ENCODE measurements at regions not wholly inside any gene's neighbourhood (a gene's known extent, or its start where the extent isn't known, plus 50 kb on each side); places are given as distances from the start of the nearest gene placed in this dataset.
A peak's percentile ranks its signal among the peaks of the same experiment; 100 is the strongest.

- no peak overlapping the region for H3K4me3 Mint-ChIP-seq
- Histone ChIP-seq H3K27ac (ENCODE audit: insufficient read length, low read depth, low read length) (no peak overlapping the region), H3K9ac (ENCODE audit: extremely low read depth, insufficient read length, low read length) (no peak overlapping the region), H4K8ac (replicated peaks; ENCODE audit: insufficient read length, low read depth, low read length) (no peak overlapping the region), H2AK5ac (ENCODE audit: insufficient read length, low read length) (no peak overlapping the region), H3K14ac (ENCODE audit: insufficient read depth, low read length) (no peak overlapping the region), H3K79me2 (ENCODE audit: insufficient read depth, low read length) (no peaks in the 10 kb centered on the region), H2BK15ac (ENCODE audit: low read depth, low read length) (no peak overlapping the region), H3K4me1 (ENCODE audit: insufficient read depth, low read length) (no peaks in the 10 kb centered on the region), H2BK20ac (ENCODE audit: low read depth, low read length, poor library complexity, severe bottlenecking) (no peak overlapping the region), H3K4ac (ENCODE audit: low read depth, low read length) (no peak overlapping the region), H2BK12ac (ENCODE audit: insufficient read length, low read depth, low read length) (no peak overlapping the region), H3K56ac (ENCODE audit: insufficient read length, low read depth, low read length) (no peak overlapping the region), H3K23me2 (ENCODE audit: insufficient read length, low read depth, low read length, poor library complexity, severe bottlenecking) (peaks cover 2% of the 10 kb centered on the region), H2AFZ (ENCODE audit: low read length) (no peak overlapping the region), H3T11ph (ENCODE audit: low read length) (no peak overlapping the region), H4K91ac (ENCODE audit: insufficient read length, low read depth, low read length) (no peak overlapping the region), H3K18ac (ENCODE audit: insufficient read length, low read depth, low read length) (no peak overlapping the region), H2BK120ac (ENCODE audit: low read depth, low read length, poor library complexity, severe bottlenecking) (no peak overlapping the region), H2BK5ac (ENCODE audit: insufficient read length, low read length) (no peak overlapping the region), H3K4me2 (ENCODE audit: insufficient read depth, insufficient read length, low read length) (no peak overlapping the region), H4K5ac (ENCODE audit: insufficient read length, low read depth, low read length) (no peak overlapping the region), H3K79me1 (ENCODE audit: insufficient read depth, low read depth, low read length, poor library complexity, severe bottlenecking) (no peaks in the 10 kb centered on the region), H3K9me3 (ENCODE audit: control insufficient read depth, low read depth, low read length) (no peaks in the 10 kb centered on the region), H3K23ac (ENCODE audit: insufficient read length, low read depth, low read length) (no peak overlapping the region), H4K20me1 (ENCODE audit: control insufficient read depth, insufficient read depth, insufficient read length) (no peaks in the 10 kb centered on the region), H3K27me3 (ENCODE audit: insufficient read depth, low read length) (no peaks in the 10 kb centered on the region)
- no peak for DNase-seq
- H3K36me3 Mint-ChIP-seq (ENCODE audit: insufficient read depth in 1 of 3, low read depth in 3 of 3), result no peaks in the 10 kb centered on the region; a peak in 1 of 7 replicates
- peaks cover 0 to 2% of the 10 kb centered on the region in 2 experiments; a peak in 2 of 4 replicates for H3K4me1 Mint-ChIP-seq
- H3K27me3 Mint-ChIP-seq (ENCODE audit: low read depth), result no peaks in the 10 kb centered on the region; the same call in 1 of the 2 replicates
- H3K27ac Mint-ChIP-seq, result peak overlapping the region in 1 of 3 experiments; percentile 7; a peak in 1 of 7 replicates
- peaks cover 0 to 6% of the 10 kb centered on the region in 2 experiments; a peak in 3 of 5 replicates for H3K9me3 Mint-ChIP-seq
- WGBS (ENCODE audit: extremely low coverage, insufficient read length, low lambda C conversion rate), result no CpG with 5 or more reads among the region's 12 CpGs
- TF ChIP-seq CTCF (conservative IDR thresholded peaks at IDR 0.05), result no peak
These were observed 507.1 kb upstream of the ADARB2 start for GRCh38 chr10:2244471-2244870.
